ENCODE measurements at regions not wholly inside any gene's neighbourhood (a gene's known extent, or its start where the extent isn't known, plus 50 kb on each side); places are given as distances from the start of the nearest gene placed in this dataset.

DNA sequence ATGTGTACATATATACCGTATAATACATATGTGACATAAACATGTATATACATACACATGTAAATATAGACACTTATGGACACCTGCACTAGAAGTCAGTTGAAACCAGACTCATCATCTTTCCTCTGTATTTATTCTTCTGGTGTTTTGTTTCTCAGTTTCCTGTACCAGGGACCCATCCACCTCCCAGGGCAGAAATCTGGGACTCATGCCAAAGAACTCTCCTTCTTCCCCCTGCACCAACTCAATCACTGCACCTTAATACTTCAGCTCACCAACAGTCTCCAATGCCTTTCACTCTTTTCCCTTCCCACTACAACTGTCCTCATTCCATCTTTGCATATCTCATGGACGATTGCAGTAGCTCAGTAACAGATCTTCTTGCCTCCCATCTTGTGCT, 428.0 kb downstream of the FBXO15 start:
- DNase-seq = peak in 1 of 2 experiments; percentile 11

GRCh38 chr18:73717570-73717969, 430.1 kb downstream of the FBXO15 start:
- DNase-seq = no peak

DNA sequence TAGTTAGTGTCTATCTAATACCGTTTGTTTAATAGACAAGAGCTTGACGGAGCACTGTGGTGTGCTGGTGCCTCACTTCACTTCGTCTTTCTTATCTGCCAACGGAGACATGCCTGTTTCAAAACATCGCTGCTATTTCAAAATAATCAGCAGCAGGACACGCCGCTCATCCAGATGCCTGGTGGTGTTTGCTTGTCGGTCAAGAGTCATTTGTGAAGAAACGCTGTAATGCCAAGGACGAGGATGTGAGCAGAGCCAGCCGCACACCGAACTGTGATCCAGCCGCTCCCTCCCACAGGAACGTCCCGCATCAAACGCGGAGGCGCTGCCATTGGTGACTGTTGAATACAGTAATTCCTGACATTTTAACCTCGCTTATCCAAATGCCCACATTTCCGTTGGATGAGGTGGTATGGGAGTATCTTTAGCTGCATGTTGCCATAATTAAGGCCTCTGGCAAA, 432.4 kb downstream of the FBXO15 start:
- no peak for DNase-seq

DNA sequence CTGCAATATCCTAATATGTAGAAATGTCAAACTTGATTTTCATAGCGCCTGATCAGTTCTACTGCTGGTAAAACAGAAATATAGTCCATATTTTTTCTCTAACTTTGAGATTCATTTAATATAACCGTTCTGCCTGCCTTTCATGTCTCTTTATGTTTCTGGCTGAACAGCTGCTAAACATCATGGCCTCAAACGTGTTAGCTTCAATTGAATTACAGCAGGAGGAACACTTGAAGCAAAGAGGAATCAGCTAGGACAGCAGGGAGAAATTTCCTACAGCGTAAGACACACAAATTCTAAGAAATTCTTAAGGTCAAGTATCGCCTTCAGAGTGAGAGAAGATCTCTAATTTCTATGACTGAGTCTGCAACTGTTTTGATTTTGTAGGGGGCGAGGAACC, 433.2 kb downstream of the FBXO15 start:
- DNase-seq = no peak

DNA sequence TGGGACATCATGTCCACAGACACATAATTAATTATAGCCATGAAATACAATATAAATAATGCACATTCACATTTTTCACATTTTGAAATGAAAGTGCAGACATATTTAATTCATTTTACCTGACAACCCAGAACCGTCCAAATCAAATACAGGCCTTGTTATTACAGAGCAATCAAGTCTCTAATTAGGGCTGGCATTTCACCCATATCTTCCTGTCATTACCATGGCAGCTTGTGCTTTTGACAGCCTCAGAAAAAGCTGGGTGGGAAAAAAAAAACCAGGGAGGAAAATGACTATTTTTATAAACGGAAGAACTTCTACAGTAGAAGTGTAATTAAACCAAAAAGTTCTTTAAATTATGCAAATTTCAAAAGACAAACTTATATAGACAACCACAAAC, 436.4 kb downstream of the FBXO15 start:
- peak; percentile 28 to 81 for DNase-seq

GRCh38 chr18:73708591-73708990, 439.0 kb downstream of the FBXO15 start:
- DNase-seq = no peak

GRCh38 chr18:73707035-73707434, 440.6 kb downstream of the FBXO15 start:
- DNase-seq = no peak

GRCh38 chr18:73697353-73697752, 450.3 kb downstream of the FBXO15 start:
- DNase-seq = no peak

DNA sequence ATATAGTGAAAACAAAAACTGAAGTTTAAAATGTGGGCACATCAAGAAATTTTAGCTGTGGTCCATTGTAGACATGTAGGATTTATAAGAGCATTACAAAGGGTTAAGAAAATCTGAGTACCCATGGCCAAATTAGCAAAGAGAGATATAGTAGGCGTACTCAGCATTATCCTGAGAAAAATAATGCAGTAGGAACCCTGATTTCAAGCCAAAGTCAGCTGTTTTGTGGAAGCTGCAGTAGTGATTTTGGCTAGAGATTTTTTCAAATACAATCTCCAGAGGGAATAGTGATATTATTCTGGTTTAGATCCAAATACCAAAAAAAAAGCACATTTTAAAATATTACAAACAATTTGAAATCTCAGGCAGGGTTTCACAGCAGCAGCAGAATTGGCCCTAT, 450.9 kb downstream of the FBXO15 start:
- DNase-seq = no peak

DNA sequence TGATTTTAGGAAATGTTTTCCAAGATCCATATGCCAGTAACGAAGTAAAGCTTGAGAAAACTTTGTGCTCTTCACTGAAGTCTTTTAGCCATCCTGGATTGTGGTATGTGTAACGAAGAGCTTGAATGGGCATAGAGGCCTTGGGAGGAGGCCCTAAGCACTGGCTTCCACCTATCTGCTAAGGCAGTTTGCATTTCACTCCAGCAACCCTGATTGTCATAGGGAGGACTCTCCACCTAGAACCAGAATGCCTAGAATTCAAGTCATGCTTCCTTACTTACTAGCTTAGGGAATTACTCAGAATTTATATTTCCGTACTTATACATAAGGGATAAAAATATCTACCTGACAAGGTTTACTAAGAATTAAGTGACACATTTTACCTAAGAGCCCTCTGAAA, 451.5 kb downstream of the FBXO15 start:
- no peak for DNase-seq

DNA sequence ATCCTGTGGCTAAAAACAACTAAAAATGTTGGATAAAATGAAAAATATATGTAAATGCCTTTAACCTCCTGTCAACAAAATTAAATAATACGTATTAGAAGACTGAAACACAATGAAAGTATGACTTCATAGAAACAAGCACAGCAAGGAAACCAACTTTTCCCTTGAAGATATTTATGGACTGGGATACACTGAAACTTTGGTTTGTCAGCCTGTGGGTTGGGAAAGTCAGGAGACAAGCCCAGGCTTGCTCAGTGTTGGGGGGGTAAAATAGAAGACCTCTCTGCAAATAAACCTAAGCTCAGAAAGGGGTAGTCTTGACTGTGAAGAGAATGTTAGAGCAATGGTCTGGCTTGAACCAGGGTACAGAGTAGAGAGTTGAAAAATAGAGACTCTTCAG, 454.5 kb downstream of the FBXO15 start:
- DNase-seq = no peak

DNA sequence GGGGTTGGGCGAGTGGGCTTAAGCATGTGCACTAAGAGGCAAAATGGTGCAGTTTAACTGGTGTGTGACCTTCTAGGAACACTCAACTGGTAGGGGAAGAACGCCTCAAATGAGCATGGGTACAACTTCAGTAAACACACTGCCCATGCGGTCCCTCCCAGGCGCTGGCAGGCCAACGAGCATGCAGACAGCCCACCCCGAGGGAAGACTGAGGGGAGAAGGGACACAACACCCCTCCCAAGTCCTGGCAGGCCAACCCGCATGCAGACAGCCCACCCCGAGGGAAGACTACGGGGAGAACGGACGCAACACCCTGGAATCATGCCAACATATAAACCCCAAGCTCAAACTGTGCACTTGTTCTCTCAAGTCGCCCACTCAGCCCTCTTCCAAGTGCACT, 456.0 kb downstream of the FBXO15 start:
- DNase-seq = no peak

DNA sequence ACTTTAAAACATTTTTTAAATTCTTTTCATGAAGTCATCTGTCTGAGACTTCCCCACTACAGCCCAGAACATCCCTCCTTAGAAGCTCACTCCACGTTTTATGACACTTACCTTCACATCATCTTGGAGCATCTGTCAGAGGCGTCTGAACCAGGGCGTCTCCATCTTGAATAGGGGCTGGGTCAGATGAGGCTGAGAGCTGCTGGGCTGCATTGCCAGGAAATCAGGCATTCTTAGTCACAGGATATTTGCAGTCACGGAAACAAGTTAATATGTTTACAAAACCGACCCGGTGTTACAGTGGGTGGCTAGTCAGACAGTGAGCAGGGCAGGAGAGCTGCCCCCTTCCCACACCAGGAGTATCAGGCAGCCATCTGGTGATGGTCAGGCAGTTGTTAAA, 456.5 kb downstream of the FBXO15 start:
- no peak for DNase-seq

- DNase-seq = no peak
These were observed 457.4 kb downstream of the FBXO15 start for GRCh38 chr18:73690222-73690621.

DNA sequence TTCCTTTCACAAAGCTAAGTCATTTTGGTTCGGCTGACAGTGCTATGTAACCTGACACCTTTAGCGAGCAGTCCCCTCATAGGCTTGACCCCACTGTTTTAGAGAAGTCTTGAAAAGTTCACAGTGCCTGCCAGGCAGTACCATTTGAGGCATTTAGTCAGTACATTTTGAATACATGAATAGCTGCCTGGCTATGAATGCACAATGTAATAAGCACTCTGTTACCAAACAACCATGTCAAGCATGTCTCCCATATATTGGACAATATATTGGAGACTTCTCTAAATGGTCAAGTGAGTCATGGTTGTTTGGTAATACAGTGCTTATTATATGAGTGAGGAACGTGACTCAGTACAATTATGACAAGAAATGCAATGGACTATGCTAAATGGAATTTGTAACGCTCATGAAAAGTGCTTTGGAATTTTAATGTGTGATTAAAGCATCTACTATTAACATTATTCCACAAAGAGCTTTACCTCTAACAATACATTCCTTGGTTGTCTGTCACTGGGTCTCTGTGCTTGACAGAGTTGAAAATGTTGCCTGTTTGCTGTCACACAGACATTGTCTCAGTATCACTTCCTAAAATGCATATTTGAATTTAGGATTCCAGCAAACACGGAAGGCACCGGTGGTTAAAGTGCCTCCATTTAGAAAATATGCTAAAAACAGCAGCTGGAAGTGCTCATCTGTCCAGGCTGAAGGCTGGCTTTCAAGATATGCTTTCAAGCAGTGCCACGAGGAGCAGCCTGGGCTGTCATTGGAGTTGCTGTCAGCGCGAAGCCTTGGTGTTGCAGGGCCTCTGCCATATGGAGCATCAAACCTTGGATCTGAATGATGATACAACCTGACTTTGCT, 458.6 kb downstream of the FBXO15 start:
- no peak for DNase-seq

DNA sequence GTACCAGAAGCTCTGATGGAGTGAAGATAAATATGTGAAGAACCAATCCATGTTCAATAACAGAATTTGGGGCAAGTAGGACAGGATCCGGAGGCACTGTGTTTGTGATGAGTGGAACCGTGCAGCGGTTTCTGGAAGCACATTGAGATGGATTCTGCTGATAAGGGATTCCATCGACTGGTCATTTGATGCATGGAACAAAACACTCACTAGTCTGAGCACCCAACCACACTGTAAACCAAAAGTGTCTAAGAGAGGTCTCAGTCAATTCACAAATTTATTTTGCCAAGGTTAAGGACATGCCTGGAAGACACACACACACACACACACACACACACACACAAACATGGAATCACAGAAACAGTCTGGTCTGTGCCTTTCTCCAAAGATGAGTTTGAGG, 459.5 kb downstream of the FBXO15 start:
- DNase-seq = no peak

GRCh38 chr18:73684647-73685046, 463.0 kb downstream of the FBXO15 start:
- DNase-seq = no peak

- no peak for DNase-seq
These were observed 464.0 kb downstream of the FBXO15 start for GRCh38 chr18:73683409-73684238.

GRCh38 chr18:73681912-73682311, 465.7 kb downstream of the FBXO15 start:
- no peak for DNase-seq

DNA sequence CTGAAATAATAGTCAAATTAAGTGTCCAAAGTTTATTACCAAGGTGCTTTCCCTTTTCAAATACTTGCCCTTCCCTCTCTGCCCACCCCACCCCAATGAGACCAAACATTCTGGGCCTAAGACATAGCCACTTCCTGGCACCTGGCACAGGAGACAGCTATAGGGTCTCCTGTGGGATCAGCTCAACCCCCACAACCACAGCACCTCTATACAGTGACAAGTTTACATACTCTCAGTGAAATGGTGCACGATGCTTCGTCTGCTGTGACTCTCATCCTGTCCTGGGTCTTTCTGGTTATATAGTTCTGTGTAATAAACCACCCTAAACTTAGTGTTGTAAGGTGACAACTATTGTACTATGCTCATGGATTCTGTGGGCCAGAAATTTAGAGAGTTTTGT, 466.2 kb downstream of the FBXO15 start:
- DNase-seq = no peak

DNA sequence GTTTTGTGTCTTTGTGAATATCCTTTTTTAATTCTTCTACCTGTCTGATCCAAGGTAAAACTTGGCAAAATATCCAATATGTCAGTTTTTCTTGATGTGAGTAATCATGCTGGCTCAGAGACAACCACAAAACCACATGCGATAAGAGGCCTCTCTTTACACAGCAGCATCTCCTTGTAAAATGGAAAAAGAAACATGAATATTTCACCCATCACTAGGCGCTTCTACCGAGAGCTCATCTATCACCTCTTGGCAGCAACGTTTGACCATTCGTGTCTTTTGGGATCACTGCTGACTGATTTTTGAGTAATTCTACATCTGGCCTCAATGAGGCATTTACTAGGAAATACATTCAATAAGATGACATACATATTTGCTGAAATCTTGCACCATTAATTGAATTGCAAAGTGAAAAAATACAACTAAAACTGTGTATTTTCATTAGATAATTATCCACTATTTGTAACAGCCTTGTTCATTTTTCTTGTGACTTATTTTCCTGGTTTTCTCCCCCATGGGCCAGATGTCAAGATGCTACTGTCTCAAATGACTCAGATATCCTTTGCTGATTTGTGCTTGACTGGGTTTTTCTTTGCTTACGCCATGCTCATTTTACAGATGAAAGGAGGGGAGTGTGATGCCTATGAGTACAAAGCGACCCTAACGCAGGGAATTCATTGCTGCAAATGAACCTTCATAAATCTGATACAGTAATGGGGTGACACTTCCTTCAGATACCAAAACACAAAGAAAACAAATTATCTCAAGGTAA, 467.5 kb downstream of the FBXO15 start:
- DNase-seq = no peak

- DNase-seq = no peak
These were observed 470.2 kb downstream of the FBXO15 start for GRCh38 chr18:73677450-73677849.

Measured in NCI-H2081 (cell line).